ENCODE measurements at regions not wholly inside any gene's neighbourhood (a gene's known extent, or its start where the extent isn't known, plus 50 kb on each side); places are given as distances from the start of the nearest gene placed in this dataset.
"Not testable (repeated sequence)": the region's sequence is repeated elsewhere in the genome, so short reads cannot be mapped to it uniquely, and the experiment has no call there.

- DNase-seq (ENCODE audit: low read depth in 3 of 3), result no peak
Measured at GRCh38 chr4:189660722-189661360, 279.8 kb upstream of the FRG1 start.

DNA sequence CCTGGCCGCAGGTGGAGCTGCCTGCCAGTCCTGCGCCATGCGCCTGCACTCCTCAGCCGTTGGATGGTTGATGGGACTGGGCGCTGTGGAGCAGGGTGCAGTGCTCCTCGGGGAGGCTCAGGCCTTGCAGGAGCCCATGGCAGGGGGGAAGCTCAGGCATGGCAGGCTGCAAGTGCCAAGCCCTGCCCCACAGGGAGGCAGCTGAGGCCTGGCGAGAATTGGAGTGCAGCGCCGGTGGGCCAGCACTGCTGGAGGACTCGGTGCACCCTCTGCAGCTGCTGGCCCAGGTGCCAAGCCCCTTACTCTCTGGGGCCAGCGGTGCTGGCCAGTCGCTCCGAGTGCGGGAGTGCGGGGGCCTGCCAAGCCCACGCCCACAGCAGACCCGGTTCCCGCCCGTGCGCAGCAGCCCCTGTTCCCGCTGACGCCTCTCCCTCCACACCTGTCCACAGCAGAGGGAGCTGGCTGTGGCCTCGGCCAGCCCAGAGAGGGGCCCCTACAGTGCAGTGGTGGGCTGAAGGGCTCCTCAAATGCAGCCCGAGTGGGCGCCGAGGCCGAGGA is 275.9 kb upstream of the FRG1 start:
- no peak for DNase-seq (ENCODE audit: low read depth in 3 of 3)

- DNase-seq (ENCODE audit: low read depth in 3 of 3), result not testable (repeated sequence)
Measured at GRCh38 chr4:189665712-189666305, 274.9 kb upstream of the FRG1 start.

- not testable (repeated sequence) for DNase-seq (ENCODE audit: low read depth in 3 of 3)
Measured at GRCh38 chr4:189667386-189667785, 273.3 kb upstream of the FRG1 start.

- DNase-seq (ENCODE audit: low read depth in 3 of 3), result not testable (repeated sequence)
Measured at GRCh38 chr4:189697675-189698245, 242.9 kb upstream of the FRG1 start.

GRCh38 chr4:189703000-189703399 is 237.7 kb upstream of the FRG1 start:
- DNase-seq (ENCODE audit: low read depth in 3 of 3), result not testable (repeated sequence)

- DNase-seq (ENCODE audit: low read depth in 3 of 3), result not testable (repeated sequence)
Measured at GRCh38 chr4:189706821-189707220, 233.9 kb upstream of the FRG1 start.

DNA sequence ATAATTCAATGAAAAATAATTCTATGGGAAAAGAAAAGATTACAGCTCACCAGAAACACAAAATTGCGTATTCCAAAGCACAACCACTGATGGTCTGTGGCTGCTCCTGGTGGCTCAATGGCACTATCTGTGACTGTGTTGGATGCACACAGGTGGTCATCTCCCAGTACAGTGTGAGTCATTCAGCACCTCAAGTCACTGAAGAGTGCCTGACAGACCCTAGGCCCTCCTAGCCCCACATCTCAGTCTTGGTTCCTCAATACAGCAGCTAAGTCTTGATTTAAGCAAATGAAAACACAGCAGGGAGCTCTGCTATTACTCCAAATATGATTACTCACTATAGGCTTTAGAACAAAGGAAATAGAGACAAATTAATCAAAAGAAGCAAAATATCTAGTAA is 233.4 kb upstream of the FRG1 start:
- DNase-seq (ENCODE audit: low read depth in 3 of 3), result not testable (repeated sequence)

GRCh38 chr4:189711956-189712355 is 228.7 kb upstream of the FRG1 start:
- not testable (repeated sequence) for DNase-seq (ENCODE audit: low read depth in 3 of 3)

DNA sequence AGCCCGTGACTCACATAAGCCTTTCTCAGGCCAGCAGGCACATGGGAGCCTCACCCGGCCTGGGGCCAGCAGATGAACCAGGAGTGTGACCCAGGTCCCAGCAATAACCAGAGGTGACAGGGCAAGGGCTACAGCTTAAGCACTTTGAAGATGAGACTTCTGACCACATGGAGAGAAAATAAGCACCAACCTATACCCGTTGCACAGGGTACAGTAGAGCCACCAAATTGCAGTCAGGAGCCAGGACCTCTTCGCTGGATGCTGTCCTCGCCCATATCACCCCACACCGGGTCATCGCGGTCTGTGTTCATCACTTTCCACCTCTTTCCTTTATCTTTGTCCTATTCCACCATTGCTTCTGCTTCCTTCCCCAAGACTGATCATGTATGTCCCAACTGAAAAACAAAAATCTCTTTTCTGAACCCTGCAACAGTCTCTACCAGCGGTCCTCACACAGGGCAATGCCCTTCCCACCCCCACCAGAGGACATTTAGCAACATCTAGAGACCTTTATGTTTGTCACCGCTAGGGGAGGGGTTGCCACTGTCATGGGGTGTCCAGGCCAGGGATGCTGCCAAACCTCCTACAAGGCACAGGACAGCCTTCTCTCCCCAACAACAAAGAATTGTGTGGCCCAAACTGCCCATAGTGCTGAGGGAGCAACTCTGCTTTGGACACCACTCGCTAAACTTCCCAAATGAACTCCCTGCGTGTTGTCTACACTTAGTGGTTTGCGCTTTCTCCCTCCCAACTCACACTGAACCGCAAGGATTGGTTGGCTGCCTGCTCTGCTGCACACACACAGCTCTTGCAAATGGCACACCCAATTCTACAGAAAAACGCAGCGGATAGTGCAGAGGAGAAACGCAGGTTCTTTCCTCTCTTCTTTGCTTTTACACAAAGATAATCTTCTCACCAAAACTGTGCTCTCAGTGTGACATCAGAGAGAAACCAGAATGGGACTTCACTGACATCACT is 219.4 kb upstream of the FRG1 start:
- not testable (repeated sequence) for DNase-seq (ENCODE audit: low read depth in 3 of 3)

GRCh38 chr4:189722324-189723003 is 218.2 kb upstream of the FRG1 start:
- DNase-seq (ENCODE audit: low read depth in 3 of 3), result not testable (repeated sequence)

DNA sequence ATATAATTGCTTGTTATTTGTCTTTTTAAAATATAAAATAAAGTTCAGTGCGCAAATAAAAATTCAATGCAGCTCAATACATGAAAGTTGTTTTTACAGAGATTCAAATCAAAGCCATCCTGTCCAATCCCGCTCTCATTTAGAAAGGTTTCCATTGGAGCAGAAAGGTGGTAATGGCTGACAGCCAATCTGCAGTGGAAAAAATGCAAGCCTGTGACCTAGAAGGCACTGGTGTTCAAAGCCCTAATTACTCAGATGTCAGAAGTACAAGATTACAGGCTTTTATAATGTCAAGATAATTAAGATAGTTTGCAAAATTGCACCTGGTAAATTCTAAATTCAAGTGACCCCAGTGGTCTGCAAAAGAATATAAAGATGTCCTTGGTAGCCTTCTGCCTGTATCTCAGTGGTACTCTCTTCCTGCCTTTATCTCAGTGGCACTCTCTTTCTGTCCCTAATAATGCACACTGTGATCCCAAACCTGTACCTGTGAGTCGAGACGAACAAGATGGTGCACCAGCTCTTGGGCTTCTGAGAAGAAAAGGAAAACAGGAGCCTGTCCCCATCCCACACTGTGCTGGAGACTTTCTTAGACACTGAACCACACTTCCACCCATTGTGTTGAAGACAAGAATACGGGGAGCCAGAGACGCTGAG is 212.6 kb upstream of the FRG1 start:
- DNase-seq (ENCODE audit: low read depth in 3 of 3), result not testable (repeated sequence)

DNA sequence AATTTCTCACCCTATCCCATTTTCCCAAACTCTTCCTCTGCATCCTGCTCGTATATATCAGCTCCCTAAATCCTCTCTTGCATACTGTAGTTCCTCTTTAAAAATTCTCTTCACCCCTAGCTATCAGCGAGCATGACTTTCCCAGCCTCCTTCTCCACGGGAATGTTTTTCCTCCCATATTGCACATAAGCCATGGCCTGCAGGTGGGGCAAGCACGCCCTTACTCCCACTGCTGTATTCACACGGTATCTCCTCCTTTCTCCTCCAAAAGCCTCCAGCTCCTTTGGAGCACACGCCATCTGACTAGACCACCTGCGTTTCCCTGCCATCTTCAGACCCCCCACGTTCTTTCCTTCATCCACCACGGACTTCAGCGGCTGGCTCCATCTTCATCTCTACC is 208.7 kb upstream of the FRG1 start:
- not testable (repeated sequence) for DNase-seq (ENCODE audit: low read depth in 3 of 3)

DNA sequence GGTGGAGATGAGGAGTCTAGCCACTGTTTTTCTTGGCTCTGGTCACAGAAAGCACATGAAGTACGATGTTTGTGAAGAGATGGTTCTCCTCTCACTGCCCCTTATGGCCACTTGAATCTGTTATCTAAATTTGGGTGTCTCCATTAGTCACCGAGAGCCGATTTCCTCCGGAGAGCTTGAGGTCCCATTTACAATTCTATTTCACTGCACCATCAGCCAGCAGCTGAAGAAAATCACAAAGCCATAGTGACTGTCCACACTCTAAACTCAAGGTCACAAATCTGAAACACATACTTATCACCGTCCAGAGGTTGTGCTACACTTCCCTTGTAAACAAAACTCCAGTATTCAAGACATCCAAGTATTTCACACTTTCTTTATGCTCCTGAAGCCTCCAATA is 207.2 kb upstream of the FRG1 start:
- DNase-seq (ENCODE audit: low read depth in 3 of 3), result not testable (repeated sequence)

- not testable (repeated sequence) for DNase-seq (ENCODE audit: low read depth in 3 of 3)
Measured at GRCh38 chr4:189734648-189735267, 205.9 kb upstream of the FRG1 start.

GRCh38 chr4:189736656-189737055 is 204.0 kb upstream of the FRG1 start:
- DNase-seq (ENCODE audit: low read depth in 3 of 3), result not testable (repeated sequence)

DNA sequence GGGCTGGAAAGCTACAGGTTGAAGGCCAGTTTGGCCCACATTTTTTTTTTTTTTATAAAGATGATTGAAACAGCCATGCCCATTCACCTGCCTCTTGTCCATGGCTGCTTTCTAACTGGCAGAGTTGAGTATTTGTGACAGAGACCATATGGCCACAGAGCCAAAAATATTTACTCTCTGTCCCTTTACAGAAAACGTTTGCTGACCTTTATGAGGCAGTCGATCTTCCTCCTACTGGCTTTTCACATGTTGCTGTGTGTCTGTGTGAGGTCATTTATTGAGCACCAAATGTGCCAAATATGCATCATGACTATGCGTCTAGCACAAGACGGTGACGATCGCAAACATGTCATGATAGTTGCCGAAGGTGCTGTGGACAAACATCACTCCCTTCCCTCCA is 200.6 kb upstream of the FRG1 start:
- not testable (repeated sequence) for DNase-seq (ENCODE audit: low read depth in 3 of 3)

DNA sequence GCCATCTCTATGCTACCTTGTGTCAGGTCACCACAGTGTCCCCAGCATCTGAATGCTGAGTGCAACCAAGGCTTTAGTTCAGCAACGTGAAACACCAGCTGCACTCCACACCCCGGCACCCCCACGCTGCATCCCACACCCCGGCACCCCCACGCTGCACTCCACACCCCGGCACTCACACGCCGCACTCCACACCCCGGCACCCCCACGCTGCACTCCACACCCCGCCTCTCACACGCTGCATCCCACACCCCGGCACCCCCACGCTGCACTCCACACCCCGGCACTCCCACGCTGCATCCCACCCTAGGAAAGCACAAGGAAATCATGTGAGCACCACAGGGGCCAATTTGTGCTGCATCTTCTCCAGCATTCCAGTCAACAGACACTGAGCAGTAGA is 199.8 kb upstream of the FRG1 start:
- no peak for DNase-seq (ENCODE audit: low read depth in 3 of 3)

DNA sequence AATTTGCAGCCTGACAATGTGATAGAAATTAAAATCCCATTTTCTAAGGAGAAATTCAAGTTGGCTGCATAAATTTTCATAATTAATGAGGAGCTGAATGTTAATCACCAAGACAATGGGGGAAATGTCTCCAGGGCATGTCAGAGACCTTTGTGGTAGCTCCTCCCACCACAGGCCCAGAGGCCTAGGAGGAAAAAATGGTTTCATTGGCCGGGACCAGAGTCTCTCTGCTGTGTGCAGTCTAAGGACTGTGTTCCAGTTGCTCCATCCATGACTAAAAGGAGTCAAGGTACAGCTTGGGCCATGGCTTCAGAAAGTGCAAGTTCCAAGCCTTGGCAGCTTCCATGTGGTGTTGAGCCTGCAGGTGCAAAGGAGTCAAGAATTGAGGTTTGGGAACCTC is 187.6 kb upstream of the FRG1 start:
- DNase-seq (ENCODE audit: low read depth in 3 of 3), result not testable (repeated sequence)

DNA sequence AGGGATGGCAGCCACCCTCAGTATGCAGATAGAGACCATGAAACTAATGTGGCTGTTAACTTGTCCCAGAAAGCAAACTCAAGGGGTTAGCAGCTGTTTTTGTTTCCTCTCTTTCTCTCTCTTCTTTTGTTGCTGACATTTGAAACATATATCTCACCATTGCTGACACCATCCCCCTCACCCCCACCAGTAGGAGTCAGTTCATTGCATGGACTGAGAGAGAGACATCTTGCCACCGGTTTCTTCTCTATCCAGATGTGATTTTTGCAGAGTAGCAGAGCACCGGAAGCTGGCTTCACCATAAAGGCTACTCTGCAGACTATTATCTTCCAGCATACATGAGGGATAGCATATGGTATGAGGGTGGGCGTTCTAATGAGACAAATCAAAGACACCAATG is 177.1 kb upstream of the FRG1 start:
- no peak for DNase-seq (ENCODE audit: low read depth in 3 of 3)

All from stimulated activated CD4-positive, alpha-beta T cell treated with anti-CD3 and anti-CD28 coated beads, TNF-alpha, amount 100 ng/mL, for 48 hours (primary cell).